Common myeloid progenitor, CD34-positive (primary cell): ENCODE measurements at regions not wholly inside any gene's neighbourhood (a gene's known extent, or its start where the extent isn't known, plus 50 kb on each side); places are given as distances from the start of the nearest gene placed in this dataset.

Experiments
- CTCF ChIA-PET: fragments of 350-600 bp; sonication (Branson Sonifier 250); formaldehyde crosslinking; loops from one replicate; lab custom pipeline; 2021; ENCODE audit warnings: antibody characterized with exemption; lab: Charles Lee
- POLR2A ChIA-PET: fragments of 350-600 bp; sonication (Branson Sonifier 250); formaldehyde crosslinking; loops from one replicate; lab custom pipeline; 2021; ENCODE audit warnings: antibody characterized with exemption; lab: Charles Lee
- DNase-seq, 3 donors: peaks; one replicate each; pipeline versions ENCODE4 v3.0.0 to v3.0.0-alpha.2; 2013
- H3K27ac ChIP-seq, 2 experiments: 1 replicate in 1 of 2; 2 replicates in 1 of 2; pipeline ENCODE4 v1.7.0; 2013; ENCODE audit warnings: inconsistent platforms in 2 of 2, low read length in 2 of 2, mild to moderate bottlenecking in 2 of 2, low read depth in 1 of 2, moderate library complexity in 1 of 2; ENCODE audit not compliant: severe bottlenecking in 2 of 2, insufficient read depth in 1 of 2, poor library complexity in 1 of 2
- H3K27me3 ChIP-seq, 5 experiments: replicated peaks in 2 of 5; 1 replicate in 3 of 5; 2 replicates in 2 of 5; pipeline versions ENCODE4 v1.6.1 to v1.7.0; 2013; ENCODE audit warnings: low read length in 4 of 5, mild to moderate bottlenecking in 2 of 5, moderate library complexity in 2 of 5, inconsistent platforms in 1 of 5; ENCODE audit not compliant: insufficient read depth in 5 of 5, control insufficient read depth in 4 of 5
- H3K36me3 ChIP-seq, 4 experiments: 1 replicate in 2 of 4; 2 replicates in 2 of 4; pipeline versions ENCODE4 v1.6.1 to v1.7.0; 2013; ENCODE audit warnings: low read length in 3 of 4, control low read depth in 1 of 4, mild to moderate bottlenecking in 1 of 4; ENCODE audit not compliant: control insufficient read depth in 4 of 4, insufficient read depth in 4 of 4
- H3K4me1 ChIP-seq, 4 experiments: 1 replicate in 3 of 4; 2 replicates in 1 of 4; pipeline versions ENCODE4 v1.6.1 to v1.7.1; 2013; ENCODE audit warnings: low read length in 3 of 4, mild to moderate bottlenecking in 3 of 4, control low read depth in 1 of 4, inconsistent platforms in 1 of 4, moderate library complexity in 1 of 4; ENCODE audit not compliant: control insufficient read depth in 4 of 4, insufficient read depth in 4 of 4; ENCODE audit errors: control extremely low read depth in 1 of 4
- H3K4me3 ChIP-seq, 7 experiments: 1 replicate in 4 of 7; 2 replicates in 3 of 7; pipeline versions ENCODE4 v1.5.1 to v1.7.0; 2013; ENCODE audit warnings: mild to moderate bottlenecking in 7 of 7, low read length in 6 of 7, moderate library complexity in 6 of 7, inconsistent platforms in 2 of 7, low read depth in 2 of 7, control low read depth in 1 of 7; ENCODE audit not compliant: insufficient read depth in 4 of 7, control insufficient read depth in 1 of 7; ENCODE audit errors: extremely low read depth in 1 of 7
- H3K9me3 ChIP-seq, 5 experiments: 1 replicate in 4 of 5; 2 replicates in 1 of 5; pipeline versions ENCODE4 v1.6.1 to v1.7.1; 2013; ENCODE audit warnings: low read length in 4 of 5, mild to moderate bottlenecking in 2 of 5, inconsistent platforms in 1 of 5, low read depth in 1 of 5, moderate library complexity in 1 of 5; ENCODE audit not compliant: control insufficient read depth in 4 of 5, insufficient read depth in 2 of 5; ENCODE audit errors: control extremely low read depth in 1 of 5
- WGBS: methylation state at CpG from one replicate; pipeline ENCODE4 v1.1.5; 2013; ENCODE audit not compliant: insufficient coverage; 5-methylcytosine and 5-hydroxymethylcytosine counted together

- Histone ChIP-seq H3K4me1 (no peaks in the 10 kb centered on the region), H3K36me3 (no peaks in the 10 kb centered on the region), H3K4me3 (no peak overlapping the region), H3K27ac (no peak overlapping the region), H3K9me3 (no peaks in the 10 kb centered on the region), H3K27me3 (no peaks in the 10 kb centered on the region)
- 67% methylated on average over 1 of the region's 3 CpGs for WGBS
- no peak for DNase-seq
- CTCF ChIA-PET, result no interaction called here
- POLR2A ChIA-PET, result no interaction called here
These were observed 374.8 kb downstream of the INHBA start for GRCh38 chr7:41328131-41328530.

GRCh38 chr7:41326616-41327015 is 376.3 kb downstream of the INHBA start:
- Histone ChIP-seq H3K36me3 (no peaks in the 10 kb centered on the region), H3K4me3 (no peak overlapping the region), H3K4me1 (no peaks in the 10 kb centered on the region), H3K27ac (no peak overlapping the region), H3K27me3 (no peaks in the 10 kb centered on the region), H3K9me3 (no peaks in the 10 kb centered on the region)
- WGBS, result no CpG with 5 or more reads among the region's 1 CpG
- POLR2A ChIA-PET, result no interaction called here
- DNase-seq, result no peak
- CTCF ChIA-PET, result no interaction called here

- ChIA-PET CTCF (no interaction called here), POLR2A (no interaction called here)
- DNase-seq, result no peak
These were observed 379.1 kb downstream of the INHBA start for GRCh38 chr7:41323806-41324205.

GRCh38 chr7:41319581-41319980 is 383.3 kb downstream of the INHBA start:
- Histone ChIP-seq H3K27me3 (no peaks in the 10 kb centered on the region), H3K4me3 (no peak overlapping the region), H3K27ac (no peak overlapping the region), H3K4me1 (no peaks in the 10 kb centered on the region), H3K9me3 (no peaks in the 10 kb centered on the region), H3K36me3 (no peaks in the 10 kb centered on the region)
- no peak for DNase-seq
- ChIA-PET POLR2A (no interaction called here), CTCF (no interaction called here)
- no CpG with 5 or more reads among the region's 1 CpG for WGBS

More at GRCh38 chr7:41323806-41324205, 379.1 kb downstream of the INHBA start:
- Histone ChIP-seq H3K9me3 (no peaks in the 10 kb centered on the region), H3K4me3 (no peak overlapping the region), H3K27me3 (no peaks in the 10 kb centered on the region), H3K36me3 (no peaks in the 10 kb centered on the region), H3K27ac (no peak overlapping the region), H3K4me1 (no peaks in the 10 kb centered on the region)
- WGBS, result 86% methylated on average over 2 of the region's 3 CpGs

GRCh38 chr7:41316410-41316809 is 386.5 kb downstream of the INHBA start:
- ChIA-PET CTCF (no interaction called here), POLR2A (no interaction called here)
- Histone ChIP-seq H3K36me3 (no peaks in the 10 kb centered on the region), H3K9me3 (no peaks in the 10 kb centered on the region), H3K27ac (no peak overlapping the region), H3K4me3 (no peak overlapping the region), H3K27me3 (no peaks in the 10 kb centered on the region), H3K4me1 (no peaks in the 10 kb centered on the region)
- no peak for DNase-seq
- 64% methylated on average over 3 of the region's 6 CpGs for WGBS

- peak in 1 of 3 donors; percentile 3 for DNase-seq
- no peaks in the 10 kb centered on the region for H3K4me1 ChIP-seq
- POLR2A ChIA-PET, result no interaction called here
- 93% methylated on average over 2 of the region's 4 CpGs for WGBS
- H3K9me3 ChIP-seq, result no peaks in the 10 kb centered on the region
- no peak overlapping the region for H3K4me3 ChIP-seq
- no peaks in the 10 kb centered on the region for H3K36me3 ChIP-seq
- H3K27ac ChIP-seq, result no peak overlapping the region
- H3K27me3 ChIP-seq, result no peaks in the 10 kb centered on the region
- CTCF ChIA-PET, result no interaction called here
These were observed 387.1 kb downstream of the INHBA start for GRCh38 chr7:41315764-41316163.

- DNase-seq, result no peak
- Histone ChIP-seq H3K9me3 (no peaks in the 10 kb centered on the region), H3K27ac (no peak overlapping the region), H3K27me3 (no peaks in the 10 kb centered on the region), H3K36me3 (no peaks in the 10 kb centered on the region), H3K4me3 (no peak overlapping the region), H3K4me1 (no peaks in the 10 kb centered on the region)
- ChIA-PET POLR2A (no interaction called here), CTCF (no interaction called here)
- no CpG with 5 or more reads among the region's 1 CpG for WGBS
These were observed 389.7 kb downstream of the INHBA start for GRCh38 chr7:41313171-41313570.
